HG03139 (cell line): ENCODE measurements at regions not wholly inside any gene's neighbourhood (a gene's known extent, or its start where the extent isn't known, plus 50 kb on each side); places are given as distances from the start of the nearest gene placed in this dataset.

Experiments
- ATAC-seq: cut with Tn5 transposase; IDR thresholded peaks from one replicate; pipeline ENCODE4 v1.9.1; 2021; ENCODE audit not compliant: unreplicated experiment

DNA sequence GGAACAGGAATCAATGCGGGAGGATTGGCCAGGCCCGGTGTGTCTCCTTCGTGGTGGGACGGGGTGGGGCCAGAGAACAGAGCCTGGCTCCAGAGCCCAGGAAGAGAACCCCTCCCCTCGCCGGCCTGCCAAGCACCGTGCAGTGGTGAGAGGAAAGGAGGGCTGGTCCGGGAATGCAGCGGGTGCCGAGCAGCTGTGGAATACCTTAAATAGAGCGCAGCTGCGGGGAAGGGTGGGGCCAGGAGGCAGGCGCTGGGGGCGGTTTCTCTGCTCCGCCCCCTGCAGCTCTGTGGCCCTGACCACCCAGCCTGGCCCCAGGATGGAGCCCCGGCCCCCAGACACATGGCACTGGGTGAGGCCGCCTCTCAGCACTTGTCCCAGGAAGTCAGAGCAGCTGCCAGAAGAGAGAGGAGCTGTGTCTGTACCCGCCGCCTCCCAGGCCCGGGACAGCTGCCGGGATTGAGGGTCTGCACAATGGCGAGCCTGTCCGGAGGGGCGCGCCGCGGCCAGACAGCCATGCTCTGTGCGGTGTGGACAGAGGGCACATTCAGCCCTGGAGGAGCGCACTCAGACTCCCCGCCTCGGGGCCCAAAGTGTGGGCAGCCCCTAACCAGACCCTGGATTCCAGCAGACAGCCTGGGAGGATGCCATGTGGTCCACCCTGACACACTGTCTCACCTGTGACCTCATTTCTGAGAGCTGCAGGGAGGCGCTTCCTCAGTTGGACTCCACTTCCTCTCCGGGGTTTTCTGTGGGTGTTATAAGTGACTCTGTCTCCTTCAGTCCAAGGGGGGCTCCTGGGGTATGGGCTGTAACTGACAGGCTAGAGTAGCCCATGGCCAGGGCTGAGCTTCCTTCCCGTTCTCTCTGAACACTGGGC, 268.8 kb downstream of the SEC14L1 start:
- no peak for ATAC-seq

DNA sequence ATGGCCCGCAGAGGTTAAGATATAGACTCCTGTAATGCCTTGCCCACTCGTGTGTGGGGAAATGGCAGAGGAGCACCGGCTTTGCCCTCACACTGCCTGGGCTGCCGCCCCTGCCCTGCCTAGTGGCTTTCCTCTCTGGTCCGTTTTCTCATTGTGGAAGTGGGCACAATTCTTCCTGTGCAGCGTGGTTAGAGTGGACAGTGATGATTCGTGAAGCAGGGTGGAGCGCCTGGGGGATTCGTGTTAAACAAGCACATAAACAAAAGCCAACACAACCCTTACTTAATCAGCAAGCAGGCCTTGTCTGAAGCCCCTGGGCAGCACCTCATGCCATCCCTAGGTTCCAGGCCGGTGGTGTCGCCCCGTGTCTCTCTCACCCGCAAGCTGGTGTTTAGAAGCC, 269.7 kb downstream of the SEC14L1 start:
- ATAC-seq = no peak

DNA sequence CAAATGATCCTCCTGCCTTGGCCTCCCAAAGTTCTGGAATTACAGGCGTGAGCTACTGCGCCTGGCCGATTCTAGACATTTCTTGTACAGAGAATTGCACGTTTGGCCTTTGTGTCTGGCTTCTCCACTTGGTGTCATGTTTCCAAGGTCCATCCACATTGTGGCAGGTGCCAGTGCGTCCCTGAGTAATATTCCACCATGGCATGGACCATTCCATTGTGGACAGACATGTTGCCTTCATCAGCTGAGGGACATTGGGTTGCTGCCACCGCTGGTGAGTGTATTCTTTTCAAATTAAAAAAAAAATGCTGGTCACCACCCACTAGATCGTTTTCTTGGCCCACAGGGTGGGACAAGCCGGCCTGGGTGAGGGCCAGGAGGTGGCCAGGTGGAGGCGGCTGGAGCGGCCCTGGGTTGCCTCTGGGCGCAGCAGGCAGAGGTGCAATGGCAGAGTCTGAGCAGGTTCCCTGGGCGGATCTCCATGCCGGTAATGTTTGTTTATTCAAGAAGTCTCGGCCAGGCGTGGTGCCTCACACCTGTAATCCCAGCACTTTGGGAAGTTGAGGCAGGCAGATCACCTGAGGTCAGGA, 274.1 kb downstream of the SEC14L1 start:
- ATAC-seq = no peak

DNA sequence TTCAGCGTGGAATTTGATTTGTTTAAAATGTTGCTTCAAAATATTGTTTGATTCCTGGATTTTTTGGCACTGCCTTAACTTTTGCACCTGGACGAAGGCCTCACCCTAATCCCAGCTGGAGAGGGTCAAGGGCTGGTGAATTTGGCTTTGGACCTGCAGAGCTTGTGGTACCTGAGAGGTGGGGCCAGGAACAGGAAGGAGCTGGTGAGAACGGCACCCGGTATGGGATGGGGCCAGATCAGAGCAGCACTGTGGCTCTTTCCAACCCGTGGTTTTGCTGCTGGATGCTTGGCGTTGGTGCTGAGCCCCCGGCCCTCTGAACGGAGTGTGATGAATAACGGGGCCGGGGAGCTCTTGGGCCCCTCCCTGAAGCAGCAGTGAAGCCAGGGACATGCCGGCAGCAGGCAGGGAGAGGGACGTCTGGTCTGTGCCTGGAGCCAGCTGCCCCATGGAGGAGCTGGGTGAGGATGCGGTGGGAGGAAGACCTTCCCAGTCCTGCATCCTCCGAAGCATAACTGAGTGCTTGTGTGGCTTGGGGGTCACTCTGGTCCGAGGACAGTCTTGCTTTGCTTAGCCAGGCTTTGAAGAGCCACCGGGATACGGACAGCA, 275.4 kb downstream of the SEC14L1 start:
- ATAC-seq = no peak

DNA sequence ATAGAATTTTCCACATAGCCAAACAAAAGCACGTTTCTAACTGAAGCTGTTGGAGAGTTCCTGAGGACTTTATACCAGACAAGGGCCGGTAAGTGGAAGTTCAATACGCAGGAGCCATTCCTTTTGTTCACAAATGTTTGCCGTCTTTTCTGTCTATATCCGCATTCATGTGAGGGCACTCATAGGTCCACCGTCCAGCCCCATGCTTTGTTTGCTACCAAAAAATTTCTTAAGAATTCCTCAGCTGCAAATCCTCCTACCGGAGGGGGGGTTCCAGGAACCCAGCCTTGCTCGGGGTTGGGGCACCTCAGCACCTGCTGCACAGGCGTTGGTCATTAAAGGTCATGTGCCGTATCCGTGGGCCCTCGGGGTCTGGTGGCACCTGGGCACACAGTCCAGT, 276.8 kb downstream of the SEC14L1 start:
- ATAC-seq = no peak

DNA sequence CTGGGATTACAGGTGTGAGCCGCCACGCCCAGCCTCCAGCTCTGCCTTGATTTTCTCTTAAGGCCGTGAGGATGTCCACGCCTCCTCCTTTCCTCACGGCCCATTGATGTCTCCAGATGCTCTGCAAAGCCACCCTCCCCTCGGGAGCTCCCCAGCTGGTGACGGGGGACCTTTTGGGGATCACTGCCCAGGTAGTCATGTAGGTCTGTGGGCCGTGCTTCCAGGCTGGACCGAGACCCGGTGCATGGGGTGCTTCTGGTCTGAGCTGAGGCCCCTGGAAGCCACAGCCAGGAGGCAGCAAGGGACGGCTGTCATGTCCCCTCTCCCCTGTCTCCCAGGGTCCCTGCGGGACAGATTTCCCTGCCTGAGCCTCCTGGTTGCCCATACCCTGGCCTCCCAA, 277.8 kb downstream of the SEC14L1 start:
- no peak for ATAC-seq

DNA sequence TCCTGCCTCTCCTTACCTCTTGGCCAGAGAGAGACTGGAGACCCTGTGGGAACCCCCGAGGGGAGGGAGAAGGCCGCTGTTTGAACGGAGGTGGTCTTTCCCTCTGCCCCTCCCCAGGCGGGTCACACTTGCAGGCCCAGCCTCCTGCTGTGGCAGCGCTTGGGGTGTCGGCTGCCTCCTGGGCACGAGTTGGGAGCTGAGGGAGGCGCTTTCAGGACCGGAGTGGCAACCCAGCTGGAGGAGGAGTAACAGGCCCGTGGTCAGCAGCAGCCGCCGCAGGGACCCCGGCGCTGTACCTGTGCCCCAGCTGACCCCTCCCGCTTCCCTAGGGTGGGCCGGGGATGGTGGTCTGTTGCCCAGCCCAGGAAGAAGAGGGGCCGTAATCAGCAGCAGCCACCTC, 278.3 kb downstream of the SEC14L1 start:
- ATAC-seq = no peak

DNA sequence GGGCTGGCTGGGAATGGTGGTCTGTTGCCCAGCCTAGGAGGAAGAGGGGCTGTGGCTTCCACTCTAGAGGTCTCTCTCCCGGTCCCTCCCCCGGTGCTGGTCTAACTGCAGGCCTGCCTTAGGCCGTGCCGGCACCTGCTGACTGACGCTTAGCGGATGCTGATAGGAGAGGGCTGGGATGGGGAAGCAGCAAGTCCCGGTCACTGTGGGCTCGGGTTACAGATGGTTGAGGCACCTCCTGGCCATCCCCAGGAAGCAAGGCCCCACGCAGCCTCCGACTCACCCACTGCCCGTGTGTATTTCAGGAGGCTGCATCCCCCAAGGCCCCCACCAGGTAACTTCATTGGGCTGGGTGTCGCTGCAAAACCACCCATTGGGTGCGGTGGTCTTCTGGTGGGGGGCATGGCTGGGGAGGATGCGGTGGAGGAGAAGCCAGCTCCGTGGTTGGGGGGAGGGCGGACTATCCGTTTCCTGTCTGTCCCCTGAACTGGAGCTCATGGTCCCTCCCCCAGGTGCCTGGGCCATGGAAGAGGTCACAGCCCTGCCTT, 278.9 kb downstream of the SEC14L1 start:
- ATAC-seq = no peak

DNA sequence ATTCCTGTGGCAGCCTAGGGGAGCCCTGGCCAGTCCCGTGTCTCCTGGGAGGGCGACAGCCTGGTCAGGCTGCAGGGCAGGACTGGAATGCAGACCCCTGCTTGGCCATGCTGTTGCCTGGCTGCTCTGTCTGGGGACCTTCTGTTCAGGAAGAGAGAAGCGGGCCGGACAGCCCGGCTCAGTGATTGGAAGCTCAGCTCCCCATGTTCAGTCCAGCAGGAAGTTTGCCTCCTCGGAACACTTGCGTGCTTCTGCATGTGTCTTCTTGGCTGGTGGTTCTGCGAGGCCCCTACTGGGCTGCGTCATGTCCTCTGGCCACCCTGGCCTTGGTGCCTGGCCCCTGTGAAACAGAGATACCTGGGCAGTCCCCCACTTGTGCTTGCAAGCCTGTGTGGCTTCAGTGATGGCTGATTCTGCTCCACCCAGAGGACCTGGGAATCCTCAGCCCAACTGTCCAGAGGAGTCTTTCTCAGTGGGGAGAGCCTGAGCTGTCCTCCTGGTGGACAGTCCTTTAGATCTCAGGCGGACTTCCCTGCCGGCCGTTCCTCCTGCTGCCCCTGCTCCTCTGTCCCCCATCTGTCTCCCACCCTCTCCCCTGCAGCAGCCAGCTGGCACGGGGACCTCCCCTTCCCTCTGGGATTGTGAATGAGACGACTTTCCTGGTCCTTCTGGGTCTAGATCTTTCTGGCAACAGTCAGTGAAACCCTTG, 279.5 kb downstream of the SEC14L1 start:
- no peak for ATAC-seq

DNA sequence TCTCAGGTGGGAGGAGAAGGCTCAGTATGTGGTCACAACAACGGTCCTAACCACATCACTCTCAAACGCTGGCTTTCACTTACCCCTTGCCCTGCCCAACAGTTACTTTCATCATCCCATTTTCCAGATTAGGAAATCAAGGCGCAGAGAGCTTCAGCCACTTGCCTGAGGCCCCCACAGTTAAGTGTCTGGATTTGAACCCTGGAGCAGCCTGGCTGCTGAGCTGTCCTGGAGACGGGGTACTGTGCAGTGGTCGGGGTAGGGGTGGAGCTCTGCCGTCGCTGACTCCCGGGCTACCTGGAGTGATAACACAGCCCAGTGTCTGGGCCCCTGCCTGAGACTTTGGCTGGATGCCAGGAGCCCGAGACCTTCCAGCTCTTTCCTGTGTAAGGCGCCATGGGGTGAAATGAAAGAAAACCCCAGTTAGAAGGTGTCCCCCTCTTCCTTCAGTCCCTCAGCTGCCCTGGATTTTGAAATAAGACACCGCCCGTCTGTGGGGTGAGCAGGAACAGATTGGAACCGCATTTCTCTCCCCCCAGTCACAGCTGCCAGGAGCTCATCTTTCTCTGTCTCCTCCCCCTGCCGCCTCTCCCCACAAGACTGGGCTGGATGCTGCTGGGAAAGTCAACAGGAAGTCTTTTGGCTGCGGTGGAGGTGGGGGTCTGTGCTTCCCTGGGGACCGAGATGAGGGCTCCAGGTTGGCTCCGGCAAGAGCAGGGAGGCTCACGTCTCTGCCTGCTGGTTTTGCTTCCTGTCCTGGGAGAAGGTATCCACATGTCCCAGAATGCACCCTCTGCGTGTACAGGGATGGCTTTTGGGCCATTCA, 280.2 kb downstream of the SEC14L1 start:
- no peak for ATAC-seq

DNA sequence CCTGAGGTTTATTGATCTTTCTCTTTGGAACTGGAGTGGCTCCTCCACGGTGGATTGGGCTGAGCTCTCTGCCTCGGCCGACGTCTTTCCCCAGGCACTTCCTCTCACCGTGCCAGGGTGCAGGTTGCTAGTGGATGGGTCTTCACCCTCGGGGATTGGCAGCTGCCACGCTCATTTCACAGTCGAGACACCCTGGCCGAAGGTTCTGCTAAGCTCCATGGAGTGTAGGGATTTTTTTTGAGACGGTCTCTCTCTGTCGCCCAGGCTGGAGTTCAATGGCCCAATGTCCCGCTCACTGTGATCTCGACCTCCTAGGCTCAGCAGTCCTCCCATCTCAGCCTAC, 280.8 kb downstream of the SEC14L1 start:
- ATAC-seq = no peak

DNA sequence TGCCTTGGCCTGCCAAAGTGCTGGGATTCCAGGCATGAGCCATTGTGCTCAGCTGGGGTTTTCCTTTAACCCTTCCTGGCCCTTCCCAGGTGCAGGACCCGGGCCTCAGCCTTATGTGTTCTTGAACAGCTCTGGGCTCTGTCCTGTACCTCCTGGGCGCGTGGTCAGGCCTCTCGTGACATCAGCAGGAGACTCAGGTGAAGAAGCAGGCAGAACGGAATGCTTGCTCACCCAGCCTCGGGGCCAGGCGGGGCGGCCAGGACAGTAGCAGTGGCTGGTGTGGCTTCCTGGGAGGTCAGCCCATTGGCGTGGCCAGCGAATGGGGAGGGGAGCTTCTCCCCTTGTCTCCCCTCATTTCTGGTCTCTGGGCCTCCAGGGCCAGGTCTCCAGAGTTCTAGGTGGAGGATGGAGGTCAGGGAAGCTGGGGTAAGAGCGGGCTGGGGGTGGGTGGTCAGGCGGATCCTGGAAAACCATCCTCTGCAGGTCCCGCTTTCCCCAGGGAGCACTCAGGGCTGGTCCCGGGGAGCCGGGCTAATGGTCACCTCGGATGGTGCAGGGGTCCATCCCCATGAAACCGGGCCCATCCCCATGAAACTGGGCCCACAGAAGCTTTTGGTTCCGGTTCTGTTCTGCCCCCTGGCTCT, 281.5 kb downstream of the SEC14L1 start:
- no peak for ATAC-seq

DNA sequence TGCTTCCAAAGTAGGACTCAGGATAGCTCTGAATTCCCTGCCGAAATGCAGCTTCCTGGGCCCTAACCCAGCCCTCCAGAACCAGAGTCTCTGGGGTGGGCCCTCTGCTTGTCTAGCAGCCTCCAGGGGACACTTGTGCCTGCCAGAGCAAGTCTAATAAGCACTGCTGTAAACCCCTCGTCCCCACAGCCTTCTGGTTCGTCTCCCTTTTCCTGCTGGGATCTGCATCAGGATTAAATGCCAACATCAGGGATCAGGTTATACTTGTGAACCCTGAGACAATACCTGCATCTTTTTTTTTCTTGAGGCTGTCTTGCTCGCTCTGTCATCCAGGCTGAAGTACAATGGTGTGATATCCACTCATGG, 282.0 kb downstream of the SEC14L1 start:
- no peak for ATAC-seq

DNA sequence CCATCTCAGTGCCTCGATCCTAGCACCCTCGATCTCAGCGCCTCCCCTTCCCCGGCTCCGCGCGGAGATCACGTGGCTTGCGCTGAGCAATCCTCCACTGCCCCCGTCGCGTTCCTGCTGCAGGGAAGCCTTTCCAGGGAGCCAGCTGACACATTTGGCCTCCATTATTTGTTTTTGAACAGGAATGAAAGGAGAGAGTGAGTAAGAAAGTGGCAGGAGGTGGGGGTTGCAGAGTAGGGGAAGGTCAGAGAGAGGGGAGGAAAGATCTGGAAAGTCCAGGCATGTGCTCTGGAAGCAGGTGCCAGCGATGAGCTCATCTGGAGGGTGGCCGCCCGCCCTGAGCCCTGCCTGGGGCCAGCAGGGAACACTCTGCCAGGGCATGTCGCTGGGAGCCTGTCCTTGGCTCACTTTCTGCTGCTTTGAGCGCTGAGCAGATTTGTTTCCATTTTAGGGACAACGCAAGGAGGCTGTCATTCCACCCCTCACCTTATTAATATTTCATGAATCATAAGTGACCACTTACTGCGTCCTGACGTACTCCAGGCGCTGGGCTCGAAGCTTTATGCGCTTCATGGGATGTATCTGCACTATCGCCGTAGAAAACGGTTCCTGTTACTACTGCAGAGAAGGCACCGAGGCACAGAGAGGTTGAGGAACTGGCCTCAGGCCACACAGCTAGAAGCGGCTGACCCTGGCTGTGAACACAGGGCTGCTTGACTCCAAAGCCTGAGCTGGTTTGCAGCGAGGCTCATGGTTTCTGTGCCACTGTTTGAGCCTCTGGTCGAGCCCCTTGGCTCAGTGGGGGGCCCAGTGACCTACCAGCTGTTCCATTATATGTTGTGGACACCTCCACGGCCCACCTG, 283.1 kb downstream of the SEC14L1 start:
- ATAC-seq = no peak

DNA sequence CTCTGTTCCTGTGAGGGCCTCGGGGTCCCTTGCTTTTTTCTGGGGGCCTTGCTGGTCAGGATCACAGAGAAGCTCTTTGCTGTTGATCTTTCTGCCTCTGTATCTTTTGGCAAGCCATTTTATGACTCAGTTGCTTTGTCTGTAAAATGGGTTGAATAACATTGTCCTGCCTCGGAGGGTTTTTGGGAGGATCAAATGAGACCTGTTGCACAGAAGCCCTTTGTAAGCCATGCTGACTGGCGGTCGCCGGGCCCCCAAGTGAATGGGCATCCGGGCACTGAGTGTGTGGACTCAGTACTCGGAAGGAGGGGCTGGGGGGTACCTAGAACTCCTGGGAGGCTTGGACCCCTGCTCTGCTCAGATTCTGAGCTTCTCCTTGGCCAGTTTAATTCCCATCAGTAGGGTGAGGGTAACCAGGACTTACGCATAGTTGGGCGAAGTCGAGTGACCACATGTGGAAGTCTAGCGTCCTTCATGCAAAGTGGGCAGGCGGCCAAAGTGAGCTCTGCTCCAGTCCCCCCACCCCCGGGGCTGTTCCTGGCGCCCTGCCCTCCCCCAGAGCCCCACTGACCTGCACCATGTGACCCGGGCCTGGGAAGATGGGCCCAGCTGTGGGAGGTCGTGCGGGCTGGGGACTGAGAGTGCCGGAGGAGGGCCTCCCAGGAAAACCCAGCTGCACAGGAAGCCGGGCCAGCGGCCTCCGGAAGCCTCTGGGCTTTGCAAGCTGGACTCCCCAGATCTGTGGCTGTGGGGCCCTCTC, 284.0 kb downstream of the SEC14L1 start:
- no peak for ATAC-seq

DNA sequence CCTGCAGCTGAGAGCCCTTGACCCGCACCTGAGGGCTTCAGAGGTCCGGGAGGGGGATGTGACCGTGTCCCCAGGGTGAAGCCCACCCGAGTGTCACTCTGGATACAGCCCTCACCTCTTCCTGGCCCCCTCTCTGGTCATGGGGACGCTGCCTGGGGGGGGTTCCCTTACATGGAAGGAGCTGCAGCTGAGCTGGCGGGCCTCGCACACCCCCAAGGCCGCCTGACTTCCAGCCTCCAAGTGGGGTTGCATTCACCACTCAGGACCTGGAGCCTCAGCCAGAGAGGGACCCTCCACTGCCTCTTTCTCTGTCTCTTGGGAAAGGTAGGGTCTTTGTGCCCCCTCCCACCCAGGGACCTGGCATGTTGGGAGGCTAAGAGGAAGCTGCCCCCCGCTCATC, 284.6 kb downstream of the SEC14L1 start:
- ATAC-seq = no peak

DNA sequence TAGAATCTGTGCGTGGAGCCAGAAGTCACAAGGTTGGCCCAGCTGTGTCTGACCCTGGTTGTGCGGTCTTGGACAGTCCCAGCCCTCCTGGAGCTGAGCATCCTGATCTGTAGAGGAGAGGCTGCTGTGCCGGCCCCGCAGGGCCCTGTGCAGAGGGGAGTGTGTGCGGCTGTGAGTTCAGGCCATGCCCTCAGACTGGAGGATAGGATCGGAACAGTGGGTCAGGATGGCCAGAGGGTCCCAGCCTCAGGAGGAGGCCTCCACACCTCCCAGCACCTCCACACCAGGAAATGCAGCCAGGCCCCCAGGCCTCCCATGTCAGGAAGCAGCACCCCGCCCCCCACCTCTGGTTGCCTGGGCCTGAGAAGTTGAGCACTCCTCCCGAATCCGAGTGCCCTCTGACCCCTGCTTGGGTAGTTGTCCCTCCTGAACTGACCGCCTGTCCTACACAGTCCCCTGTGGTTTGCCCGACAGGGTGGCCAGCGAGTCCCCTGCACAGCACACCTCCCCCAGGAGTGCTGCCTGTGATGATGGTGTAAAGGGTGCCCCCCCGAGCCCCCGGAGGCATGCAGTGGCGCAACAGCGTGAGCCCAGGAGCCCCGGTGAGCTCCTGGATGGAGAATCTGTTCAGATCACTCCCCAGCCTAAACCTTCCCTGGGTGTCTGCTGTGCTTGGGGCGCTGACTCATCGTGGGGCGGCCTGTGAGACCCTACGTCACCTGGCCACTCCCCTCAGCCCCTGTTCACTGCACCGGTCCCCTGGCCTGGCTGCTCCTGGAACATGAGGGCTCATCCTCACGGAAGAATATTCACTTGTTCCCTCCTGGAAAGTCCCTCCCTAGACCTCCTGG, 285.2 kb downstream of the SEC14L1 start:
- no peak for ATAC-seq
